H9 (cell line): ENCODE measurements at regions not wholly inside any gene's neighbourhood (a gene's known extent, or its start where the extent isn't known, plus 50 kb on each side); places are given as distances from the start of the nearest gene placed in this dataset.

Source experiments
- DNase-seq: peaks from one replicate; pipeline ENCODE4 v3.0.0-alpha.2; 2017
- H2AFZ ChIP-seq: one replicate; pipeline ENCODE4 v1.6.1; 2013; ENCODE audit warnings: mild to moderate bottlenecking, low read length, control low read depth, moderate library complexity
- H2AK5ac ChIP-seq: 2 replicates; pipeline ENCODE4 v1.6.1; 2013; ENCODE audit warnings: low read length, control low read depth, mixed read lengths; ENCODE audit not compliant: insufficient read length
- H2BK120ac ChIP-seq: one replicate; pipeline ENCODE4 v1.6.1; 2013; ENCODE audit warnings: low read depth, mild to moderate bottlenecking, low read length, control low read depth, inconsistent platforms; ENCODE audit not compliant: poor library complexity, severe bottlenecking
- H2BK12ac ChIP-seq: 2 replicates; pipeline ENCODE4 v1.6.1; 2013; ENCODE audit warnings: low read length, control low read depth, mixed read lengths, low read depth; ENCODE audit not compliant: insufficient read length
- H2BK15ac ChIP-seq: 2 replicates; pipeline ENCODE4 v1.6.1; 2013; ENCODE audit warnings: low read depth, low read length, control low read depth
- H2BK20ac ChIP-seq: one replicate; pipeline ENCODE4 v1.6.1; 2013; ENCODE audit warnings: low read depth, mild to moderate bottlenecking, low read length, control low read depth, inconsistent platforms; ENCODE audit not compliant: poor library complexity, severe bottlenecking
- H2BK5ac ChIP-seq: 2 replicates; pipeline ENCODE4 v1.6.1; 2013; ENCODE audit warnings: low read length, control low read depth, mixed read lengths; ENCODE audit not compliant: insufficient read length
- H3K14ac ChIP-seq: 2 replicates; pipeline ENCODE4 v1.6.1; 2013; ENCODE audit warnings: low read length, control low read depth; ENCODE audit not compliant: insufficient read depth
- H3K18ac ChIP-seq: 2 replicates; pipeline ENCODE4 v1.6.1; 2013; ENCODE audit warnings: low read depth, mild to moderate bottlenecking, mixed read lengths, low read length, control low read depth; ENCODE audit not compliant: insufficient read length
- H3K23ac ChIP-seq: 2 replicates; pipeline ENCODE4 v1.6.1; 2013; ENCODE audit warnings: low read length, control low read depth, mixed read lengths, low read depth; ENCODE audit not compliant: insufficient read length
- H3K23me2 ChIP-seq: 2 replicates; pipeline ENCODE4 v1.6.1; 2013; ENCODE audit warnings: low read depth, mild to moderate bottlenecking, mixed read lengths, low read length, control low read depth; ENCODE audit not compliant: insufficient read length, poor library complexity, severe bottlenecking
- H3K27ac ChIP-seq: 2 replicates; pipeline ENCODE4 v1.5.1; 2013; ENCODE audit warnings: low read length, control low read depth, mixed read lengths, low read depth; ENCODE audit not compliant: insufficient read length
- H3K27me3 ChIP-seq: 2 replicates; pipeline ENCODE4 v1.6.1; 2013; ENCODE audit warnings: low read length, control low read depth, inconsistent platforms; ENCODE audit not compliant: insufficient read depth
- H3K4ac ChIP-seq: 2 replicates; pipeline ENCODE4 v1.6.1; 2013; ENCODE audit warnings: low read depth, mild to moderate bottlenecking, control low read depth, inconsistent platforms, low read length, moderate library complexity
- H3K4me1 ChIP-seq: 2 replicates; pipeline ENCODE4 v1.6.1; 2013; ENCODE audit warnings: low read length, control low read depth, inconsistent platforms; ENCODE audit not compliant: insufficient read depth
- H3K4me2 ChIP-seq: 2 replicates; pipeline ENCODE4 v1.6.1; 2013; ENCODE audit warnings: low read length, control low read depth, mixed read lengths; ENCODE audit not compliant: insufficient read length, insufficient read depth
- H3K56ac ChIP-seq: 2 replicates; pipeline ENCODE4 v1.6.1; 2013; ENCODE audit warnings: low read depth, mild to moderate bottlenecking, mixed read lengths, low read length, control low read depth; ENCODE audit not compliant: insufficient read length
- H3K79me1 ChIP-seq: 2 replicates; pipeline ENCODE4 v1.6.1; 2013; ENCODE audit warnings: low read depth, mild to moderate bottlenecking, moderate library complexity, low read length, control low read depth, inconsistent platforms; ENCODE audit not compliant: insufficient read depth, poor library complexity, severe bottlenecking
- H3K79me2 ChIP-seq: 2 replicates; pipeline ENCODE4 v1.6.1; 2013; ENCODE audit warnings: low read length, control low read depth, inconsistent platforms; ENCODE audit not compliant: insufficient read depth
- H3K9ac ChIP-seq: 2 replicates; pipeline ENCODE4 v1.6.1; 2013; ENCODE audit warnings: low read length, control low read depth, mixed read lengths; ENCODE audit not compliant: insufficient read length; ENCODE audit errors: extremely low read depth
- H3K9me3 ChIP-seq: one replicate; pipeline ENCODE4 v1.6.1; 2013; ENCODE audit warnings: low read depth, low read length, inconsistent platforms; ENCODE audit not compliant: control insufficient read depth
- H3T11ph ChIP-seq: one replicate; pipeline ENCODE4 v1.6.1; 2013; ENCODE audit warnings: mild to moderate bottlenecking, low read length, control low read depth, inconsistent platforms
- H4K20me1 ChIP-seq: one replicate; pipeline ENCODE4 v1.6.1; 2013; ENCODE audit not compliant: control insufficient read depth, insufficient read length, insufficient read depth
- H4K5ac ChIP-seq: 2 replicates; pipeline ENCODE4 v1.6.1; 2013; ENCODE audit warnings: low read depth, mild to moderate bottlenecking, mixed read lengths, low read length, control low read depth; ENCODE audit not compliant: insufficient read length
- H4K8ac ChIP-seq: replicated peaks from 2 replicates; pipeline ENCODE4 v1.6.1; 2013; ENCODE audit warnings: low read length, control low read depth, mixed read lengths, low read depth; ENCODE audit not compliant: insufficient read length
- H4K91ac ChIP-seq: 2 replicates; pipeline ENCODE4 v1.6.1; 2013; ENCODE audit warnings: low read depth, mild to moderate bottlenecking, moderate library complexity, mixed read lengths, low read length, control low read depth; ENCODE audit not compliant: insufficient read length
- H3K27ac Mint-ChIP-seq, 3 experiments: 2 replicates in 2 of 3; 3 replicates in 1 of 3; pipeline ENCODE4 v1.8.0; 2020 to 2021; ENCODE audit warnings: mixed read lengths in 3 of 3, mild to moderate bottlenecking in 1 of 3, moderate library complexity in 1 of 3
- H3K27me3 Mint-ChIP-seq: 2 replicates; pipeline ENCODE4 v1.8.0; 2021; ENCODE audit warnings: low read depth, mild to moderate bottlenecking, moderate library complexity, mixed read lengths
- H3K36me3 Mint-ChIP-seq, 3 experiments: 2 replicates in 2 of 3; 3 replicates in 1 of 3; pipeline ENCODE4 v1.8.0; 2020 to 2021; ENCODE audit warnings: low read depth in 3 of 3, mixed read lengths in 3 of 3; ENCODE audit not compliant: insufficient read depth in 1 of 3
- H3K4me1 Mint-ChIP-seq, 2 experiments: 2 replicates each; pipeline ENCODE4 v1.8.0; 2020; ENCODE audit warnings: mixed read lengths in 2 of 2
- H3K4me3 Mint-ChIP-seq, 2 experiments: 2 replicates in 1 of 2; 3 replicates in 1 of 2; pipeline ENCODE4 v1.8.0; 2020 to 2021; ENCODE audit warnings: mild to moderate bottlenecking in 2 of 2, mixed read lengths in 2 of 2, moderate library complexity in 1 of 2
- H3K9me3 Mint-ChIP-seq, 2 experiments: 2 replicates in 1 of 2; 3 replicates in 1 of 2; pipeline ENCODE4 v1.8.0; 2020; ENCODE audit warnings: mild to moderate bottlenecking in 2 of 2, mixed read lengths in 2 of 2, moderate library complexity in 1 of 2
- CTCF ChIP-seq: fragments of 200-600 bp; sonication (generic); conservative IDR thresholded peaks from 3 replicates; pipeline ENCODE4 v1.8.0; 2021; ENCODE audit warnings: antibody characterized with exemption, mild to moderate bottlenecking
- WGBS: extraction: QIAGEN DNeasy Blood & Tissue Kit; methylation state at CpG from one replicate; pipeline ENCODE4 v1.1.7; 2013; ENCODE audit warnings: missing lambda C conversion rate, low lambda C conversion rate, mixed read lengths; ENCODE audit not compliant: insufficient read length; ENCODE audit errors: extremely low coverage; 5-methylcytosine and 5-hydroxymethylcytosine counted together

DNA sequence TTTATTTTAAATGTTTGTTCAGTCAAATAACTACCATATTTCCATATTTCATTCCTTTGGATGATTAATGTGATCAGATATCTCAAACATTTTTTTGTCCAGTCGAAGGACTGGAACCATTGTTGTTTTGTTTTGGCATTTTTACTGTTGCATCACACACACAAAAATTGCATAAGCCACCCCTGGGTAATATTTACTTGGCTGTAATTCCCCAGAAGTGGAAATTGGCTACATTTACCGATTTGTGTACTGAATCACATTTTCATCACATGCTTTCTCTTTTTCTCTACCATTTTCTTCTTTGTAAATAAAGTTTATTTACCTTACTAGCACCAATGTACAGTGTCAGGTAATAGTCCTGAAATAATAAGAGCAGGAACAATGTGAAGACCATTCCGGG lies 1729.7 kb upstream of the WWC1 start:
- Histone ChIP-seq H2BK12ac (no peak overlapping the region), H2BK5ac (no peak overlapping the region), H3K23me2 (no peaks in the 10 kb centered on the region), H4K20me1 (no peaks in the 10 kb centered on the region), H3K14ac (no peak overlapping the region), H4K5ac (no peak overlapping the region), H3K27ac (no peak overlapping the region), H2BK15ac (no peak overlapping the region), H3K4me2 (no peak overlapping the region), H3K4me1 (no peaks in the 10 kb centered on the region), H4K8ac (no peak overlapping the region), H3K56ac (no peak overlapping the region), H3K23ac (no peak overlapping the region), H2AK5ac (no peak overlapping the region), H2BK120ac (no peak overlapping the region), H3T11ph (no peak overlapping the region), H3K18ac (no peak overlapping the region), H2BK20ac (no peak overlapping the region), H3K27me3 (no peaks in the 10 kb centered on the region), H3K9me3 (no peaks in the 10 kb centered on the region), H2AFZ (no peak overlapping the region), H3K9ac (no peak overlapping the region), H4K91ac (no peak overlapping the region), H3K4ac (no peak overlapping the region), H3K79me2 (no peaks in the 10 kb centered on the region), H3K79me1 (no peaks in the 10 kb centered on the region)
- Mint-ChIP-seq H3K36me3 (peaks cover 12 to 20% (median 20%) of the 10 kb centered on the region in 3 experiments), H3K4me3 (no peak overlapping the region), H3K4me1 (peaks cover 8% of the 10 kb centered on the region in 2 experiments), H3K27ac (no peak overlapping the region), H3K9me3 (peaks cover 15 to 25% of the 10 kb centered on the region in 2 experiments), H3K27me3 (no peaks in the 10 kb centered on the region)
- no CpG with 5 or more reads among the region's 3 CpGs for WGBS
- no peak for DNase-seq
- no peak for TF ChIP-seq CTCF
